Renal cortical epithelial cell (primary cell): ENCODE measurements at regions not wholly inside any gene's neighbourhood (a gene's known extent, or its start where the extent isn't known, plus 50 kb on each side); places are given as distances from the start of the nearest gene placed in this dataset.

Source experiments
- DNase-seq: peaks from one replicate; pipeline ENCODE4 v3.0.0-alpha.2; 2011; ENCODE audit warnings: low read depth

DNA sequence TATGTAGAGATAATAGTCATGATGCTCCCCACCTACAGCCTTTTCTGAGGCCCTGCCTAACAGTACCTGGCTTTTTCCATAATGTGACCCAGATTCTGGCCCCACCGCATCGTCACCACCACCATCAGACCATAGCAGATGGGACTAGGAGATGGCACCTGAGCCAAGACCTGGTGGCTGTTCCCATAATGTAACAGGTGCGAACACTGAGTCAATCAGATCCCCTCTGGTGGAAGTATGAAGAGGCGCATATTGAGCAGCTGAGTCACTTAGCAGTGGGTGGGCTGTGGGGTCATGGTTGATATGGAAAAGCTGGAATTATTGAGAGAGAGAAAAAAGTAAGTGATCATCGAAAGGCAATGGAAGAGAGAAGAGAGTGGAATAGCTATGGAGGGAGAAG lies 578.0 kb upstream of the CADM1 start:
- no peak for DNase-seq

DNA sequence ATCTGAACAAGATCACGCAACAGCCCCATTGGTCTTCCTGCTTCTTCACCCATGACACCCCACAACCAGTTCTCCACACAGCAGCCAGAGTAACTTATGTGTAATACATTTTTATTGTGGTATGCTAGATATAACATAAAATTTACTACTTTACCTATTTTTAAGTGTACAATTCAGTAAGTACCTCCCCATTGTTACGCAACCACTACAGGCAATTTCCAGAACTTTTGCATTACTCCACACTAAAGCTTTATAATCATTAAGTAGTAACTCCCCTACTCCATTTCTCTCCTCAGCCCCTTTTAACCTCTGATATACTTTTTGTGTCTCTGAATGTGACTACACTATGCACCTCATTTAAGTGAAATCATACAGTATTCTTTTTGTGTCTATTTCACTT lies 575.4 kb upstream of the CADM1 start:
- no peak for DNase-seq

DNA sequence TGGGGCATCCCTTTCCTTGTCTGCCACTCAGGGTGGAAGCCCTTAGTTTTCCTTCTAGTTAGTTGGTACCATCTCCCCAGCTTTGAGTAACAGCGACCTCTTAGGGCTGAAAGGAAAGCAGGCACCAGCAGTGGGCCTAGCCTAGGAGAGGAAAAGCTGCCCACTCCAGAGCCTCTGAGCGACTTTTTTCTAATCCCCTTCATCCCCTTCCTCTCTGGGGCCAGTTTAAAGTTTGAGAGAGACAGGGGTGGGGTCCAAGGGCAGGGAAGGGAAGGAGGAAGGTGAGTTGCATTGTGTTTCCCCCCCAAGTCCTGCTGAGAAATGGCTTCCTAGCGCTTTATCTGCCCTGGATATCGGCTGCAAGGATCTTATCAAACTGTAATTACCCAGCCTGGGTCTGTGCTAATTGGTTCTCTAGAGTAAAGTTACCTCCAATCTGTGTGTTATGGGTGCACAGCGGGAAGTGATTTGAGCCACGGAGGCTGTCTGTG lies 573.9 kb upstream of the CADM1 start:
- no peak for DNase-seq

DNA sequence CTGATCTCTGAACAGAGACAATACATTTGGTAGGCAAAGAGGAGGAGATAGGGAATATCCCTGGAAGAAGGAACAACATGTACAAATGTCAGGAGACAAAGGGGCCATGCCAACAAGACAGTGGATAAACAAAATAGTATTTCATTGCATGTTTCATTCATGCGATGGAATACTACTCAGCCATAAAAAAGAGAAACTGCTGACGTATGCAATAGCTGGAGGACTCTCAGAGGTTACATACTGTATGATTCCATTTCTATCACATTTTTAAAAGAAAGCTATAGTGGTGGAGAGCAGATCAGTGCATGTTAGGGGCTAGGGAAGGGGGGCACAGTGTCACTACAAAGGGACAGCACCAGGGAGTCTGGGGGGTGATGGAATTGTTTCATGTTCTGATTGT lies 572.9 kb upstream of the CADM1 start:
- DNase-seq, result no peak

DNA sequence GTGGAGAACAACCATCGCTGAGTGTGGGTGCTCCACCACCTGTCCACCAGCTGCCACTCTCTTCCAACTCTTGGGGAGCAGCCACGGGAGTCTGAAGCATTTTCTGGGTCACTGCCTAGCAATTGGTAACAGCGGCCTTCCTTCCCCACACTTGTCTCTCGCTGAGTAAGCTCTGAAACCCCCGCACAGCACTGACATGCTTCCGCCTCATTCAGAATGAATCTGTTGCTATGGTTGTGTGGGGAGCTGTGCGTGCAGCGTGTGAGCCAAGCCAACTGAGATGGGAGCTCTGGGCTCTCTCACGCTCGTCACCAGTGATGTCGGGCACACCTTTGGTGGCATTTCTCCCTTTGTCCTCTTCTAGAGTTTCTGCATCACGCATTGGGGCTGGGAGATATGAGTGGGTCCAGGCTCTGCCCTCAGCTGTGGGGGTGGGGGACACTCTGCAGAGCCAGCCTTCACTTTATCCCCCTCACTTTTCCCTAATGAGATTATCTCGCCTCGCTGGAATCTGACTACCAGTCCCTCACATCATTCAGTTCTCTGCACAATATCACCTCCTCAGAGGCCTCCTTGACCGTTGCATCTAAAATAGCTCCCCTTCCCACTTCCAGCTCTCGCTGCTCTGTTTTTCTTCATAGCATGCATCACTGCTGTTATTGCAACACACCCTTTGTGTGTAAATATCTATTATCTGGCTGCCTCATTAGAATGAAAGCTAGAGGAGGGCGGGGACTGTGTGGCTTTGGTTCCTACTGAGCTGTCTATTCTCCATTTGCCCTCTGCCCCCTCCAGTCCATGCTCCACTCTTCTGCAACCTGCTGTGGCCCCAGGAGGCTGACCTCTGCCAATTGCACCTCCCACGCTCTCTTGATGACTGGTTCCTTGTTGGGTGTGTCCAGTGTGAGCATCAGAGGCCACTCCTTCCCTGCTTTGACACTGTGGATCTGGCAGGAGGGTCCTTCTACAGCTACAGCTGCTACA lies 569.9 kb upstream of the CADM1 start:
- peak; percentile 56 for DNase-seq

DNA sequence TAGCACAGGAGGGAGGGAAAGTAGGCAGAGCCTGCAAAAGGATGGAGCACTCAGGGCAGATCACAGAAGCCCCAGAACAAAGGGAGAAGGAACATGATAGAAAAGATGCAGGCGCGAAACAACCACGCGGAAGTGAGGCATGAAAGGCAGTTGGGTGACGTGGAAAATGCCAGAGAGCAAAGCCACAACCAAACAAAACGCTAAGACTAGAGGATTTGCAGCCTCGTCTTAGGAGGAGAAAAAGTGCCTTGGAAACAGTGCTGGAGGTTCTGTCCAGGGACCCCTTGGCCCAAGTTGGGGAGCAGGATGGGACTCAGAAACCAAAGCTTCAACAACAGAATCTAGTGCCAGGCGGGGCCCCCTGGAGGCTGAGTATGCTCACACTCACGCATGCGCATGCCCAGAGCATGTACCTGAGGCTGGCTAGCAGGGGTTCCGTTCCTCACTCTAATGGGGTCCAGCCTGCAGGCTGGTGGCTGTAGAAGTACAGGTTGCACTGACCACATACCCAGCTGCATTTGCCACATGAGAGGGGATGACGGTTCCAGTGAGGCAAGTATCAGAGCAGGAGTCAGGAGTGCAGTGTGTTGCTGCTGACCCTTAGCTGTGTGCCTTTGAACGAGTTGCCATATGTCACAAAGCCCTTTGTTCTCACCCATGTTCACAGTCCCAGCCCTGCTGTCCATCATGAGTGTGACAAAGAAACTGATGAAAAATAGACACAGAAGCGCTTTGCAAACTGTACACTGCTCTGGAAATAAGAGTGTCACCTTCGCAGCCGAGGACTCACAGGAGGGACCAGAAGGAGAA lies 568.6 kb upstream of the CADM1 start:
- no peak for DNase-seq

DNA sequence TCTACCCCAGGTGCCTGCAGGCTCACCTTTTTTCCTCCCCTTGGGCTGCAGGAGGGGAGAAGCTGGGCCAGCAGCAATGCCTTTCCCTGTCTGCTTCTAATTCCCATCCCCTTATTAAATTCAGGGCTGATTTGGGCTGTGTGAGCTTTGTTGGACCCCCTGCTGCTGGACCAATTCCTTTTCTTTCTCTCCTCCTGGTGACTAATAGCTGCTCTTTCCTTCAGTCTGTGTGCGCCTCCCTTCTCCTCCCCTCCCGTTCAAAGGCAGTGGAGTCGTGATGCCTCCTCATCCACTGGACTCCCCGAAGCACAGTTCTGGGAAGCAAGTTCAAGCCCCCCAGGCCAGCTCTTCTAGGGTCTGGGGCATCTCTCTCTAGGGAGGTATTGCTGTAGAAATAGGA lies 567.9 kb upstream of the CADM1 start:
- no peak for DNase-seq

DNA sequence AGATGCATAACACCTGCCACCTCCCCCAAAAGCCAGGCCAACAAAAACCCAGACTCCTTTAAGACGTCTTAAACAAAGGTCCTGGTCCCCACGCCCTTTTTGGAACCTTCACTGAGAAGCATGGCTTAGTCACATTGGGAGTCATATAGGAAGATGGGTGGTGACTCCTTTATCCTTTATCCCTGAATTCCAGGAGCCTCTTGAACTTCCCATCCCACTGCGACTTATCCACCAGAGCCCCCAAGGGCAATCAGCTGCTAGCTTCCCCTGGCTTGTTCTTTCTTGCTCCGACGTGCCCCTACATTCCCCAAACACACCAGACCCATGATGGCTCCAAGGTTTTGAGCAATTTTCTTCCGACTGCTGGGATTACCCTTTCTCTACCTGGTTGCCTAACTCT lies 567.0 kb upstream of the CADM1 start:
- DNase-seq, result no peak

DNA sequence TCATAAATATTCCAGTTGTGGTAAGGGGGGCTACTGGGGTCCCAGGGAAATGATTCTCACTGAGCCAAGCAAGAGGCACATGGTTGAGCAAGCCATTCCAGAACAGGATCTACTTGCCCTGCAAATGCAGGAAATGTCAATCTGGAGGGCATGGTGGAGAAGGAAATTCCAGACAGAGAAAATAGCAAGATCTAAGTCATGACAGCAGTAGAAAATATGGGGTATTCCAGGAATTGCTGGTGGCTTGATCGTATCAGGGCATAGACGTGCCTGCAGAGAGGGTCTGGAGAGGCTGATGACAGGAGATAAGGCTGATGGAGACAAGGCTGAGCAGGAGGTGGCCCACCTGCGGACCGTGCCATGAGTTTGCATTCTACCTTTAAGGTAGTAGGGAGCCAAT lies 566.3 kb upstream of the CADM1 start:
- no peak for DNase-seq

DNA sequence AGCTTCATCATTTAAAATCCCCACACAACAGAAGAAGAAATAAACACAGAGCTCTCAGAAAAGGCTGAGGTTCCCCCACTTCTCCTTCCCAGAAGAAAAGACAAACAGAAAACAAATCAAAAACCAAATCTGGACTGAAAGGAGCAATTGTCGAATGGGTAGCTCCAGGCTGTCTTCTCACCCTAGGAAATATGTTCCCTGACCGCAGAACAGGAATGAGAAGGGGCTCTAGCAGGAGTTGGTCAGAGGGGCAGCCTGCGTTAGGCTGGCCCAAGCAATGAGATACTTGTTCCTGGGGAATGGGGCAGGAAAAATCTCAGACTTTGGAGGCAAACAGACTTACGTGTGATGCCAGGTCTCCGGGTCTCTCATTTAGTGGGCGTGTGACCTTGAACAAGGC lies 562.6 kb upstream of the CADM1 start:
- no peak for DNase-seq

DNA sequence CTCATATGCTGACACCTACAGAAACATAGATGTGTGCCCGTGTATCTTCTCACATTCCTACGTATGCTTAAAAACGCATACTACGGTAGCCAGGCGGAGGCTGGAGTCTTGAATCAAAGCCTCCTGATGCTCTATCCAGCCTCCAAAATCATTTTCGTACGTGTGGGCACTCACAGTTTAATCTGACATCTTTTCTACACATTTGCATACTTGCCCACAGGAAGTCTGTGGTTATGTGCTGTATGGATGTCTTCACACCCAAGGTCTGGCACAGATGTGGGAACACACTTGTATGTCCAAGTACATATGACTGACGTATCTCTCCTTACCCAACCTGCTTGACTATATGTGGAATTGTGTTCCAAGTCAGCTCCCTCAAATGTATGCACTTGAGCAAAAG lies 561.8 kb upstream of the CADM1 start:
- no peak for DNase-seq

DNA sequence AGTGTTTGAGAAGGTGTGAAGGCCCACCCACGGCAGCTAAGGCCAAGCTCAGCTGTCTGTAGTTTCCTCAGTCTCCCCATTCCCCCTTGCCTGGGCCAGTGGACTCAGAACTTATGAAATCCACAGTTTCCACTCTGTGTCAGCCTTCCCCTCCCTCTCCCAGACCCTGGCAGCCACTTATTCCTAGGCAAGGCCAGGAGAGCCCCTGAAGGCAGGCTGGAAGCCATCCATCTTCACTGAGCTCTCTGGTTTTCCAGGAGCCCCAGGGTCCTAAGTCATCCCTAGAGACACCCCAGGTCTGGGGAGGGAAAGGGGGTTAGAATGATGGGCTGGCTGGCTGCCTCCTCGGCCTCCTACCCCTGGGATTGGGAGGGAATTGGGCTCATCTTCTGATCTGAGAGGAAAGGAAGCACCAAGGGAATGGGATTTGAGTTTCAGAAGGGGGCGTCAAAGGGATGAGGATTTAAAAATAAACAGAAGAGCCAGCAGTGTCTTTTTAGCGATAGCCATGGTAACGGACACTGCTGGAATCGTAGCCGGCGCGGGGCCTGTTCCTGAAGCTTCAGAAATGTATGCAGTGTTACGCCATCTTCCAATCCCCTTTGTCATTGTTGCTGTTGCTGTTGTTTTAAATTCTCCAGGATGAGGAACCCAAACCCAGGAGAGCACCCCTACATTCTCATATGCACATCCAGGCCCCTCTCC lies 561.1 kb upstream of the CADM1 start:
- DNase-seq, result no peak

DNA sequence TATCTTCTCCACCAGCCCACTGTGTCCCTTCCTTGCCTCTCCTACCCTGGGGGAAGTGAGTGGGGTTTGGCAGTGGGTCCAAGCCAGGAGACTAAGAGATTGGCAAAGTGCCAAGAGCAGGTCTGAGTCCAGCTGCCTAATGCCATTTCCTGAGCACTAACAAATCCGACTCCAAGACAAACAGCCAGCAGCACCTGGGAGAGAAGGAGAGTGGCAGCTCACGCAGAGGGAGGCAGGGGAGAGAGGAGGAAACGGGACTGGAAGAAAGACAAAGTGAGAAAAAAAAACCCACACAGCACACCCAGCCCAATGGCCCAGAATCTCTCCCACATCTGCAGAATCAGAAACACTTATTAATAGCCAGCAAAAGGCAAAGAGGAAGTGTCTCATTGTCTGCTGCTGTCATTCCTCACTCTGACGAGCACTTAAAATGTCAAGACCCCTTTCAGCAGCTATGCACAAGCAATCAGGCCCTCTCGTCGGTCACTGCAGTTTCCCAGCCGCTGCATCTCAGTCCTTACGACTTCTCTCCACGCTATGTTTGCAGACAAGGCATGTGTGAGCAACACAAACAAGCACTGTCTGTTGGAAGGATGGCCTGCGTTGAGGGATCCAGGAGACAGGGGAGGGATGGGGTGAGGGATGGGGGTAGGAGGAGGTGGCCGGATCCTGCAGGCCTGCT lies 558.4 kb upstream of the CADM1 start:
- no peak for DNase-seq

DNA sequence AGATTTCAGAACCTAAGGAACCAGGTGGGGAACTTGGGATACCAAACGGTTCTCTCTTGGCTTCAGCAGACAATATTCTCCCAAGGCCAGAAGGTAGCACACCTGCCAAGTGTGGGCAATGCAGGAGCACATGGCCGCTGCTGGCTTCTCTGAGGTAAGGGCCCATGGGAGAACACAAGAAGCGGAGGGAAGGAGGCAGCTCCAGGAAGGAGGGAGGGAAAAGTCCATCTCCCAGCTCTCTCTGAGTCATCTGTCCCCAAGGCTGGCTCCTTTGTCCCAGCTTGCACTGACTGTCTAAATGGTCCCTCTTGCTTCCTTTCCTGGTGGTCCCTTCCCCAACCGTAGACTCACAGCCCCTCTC lies 557.9 kb upstream of the CADM1 start:
- DNase-seq, result no peak

DNA sequence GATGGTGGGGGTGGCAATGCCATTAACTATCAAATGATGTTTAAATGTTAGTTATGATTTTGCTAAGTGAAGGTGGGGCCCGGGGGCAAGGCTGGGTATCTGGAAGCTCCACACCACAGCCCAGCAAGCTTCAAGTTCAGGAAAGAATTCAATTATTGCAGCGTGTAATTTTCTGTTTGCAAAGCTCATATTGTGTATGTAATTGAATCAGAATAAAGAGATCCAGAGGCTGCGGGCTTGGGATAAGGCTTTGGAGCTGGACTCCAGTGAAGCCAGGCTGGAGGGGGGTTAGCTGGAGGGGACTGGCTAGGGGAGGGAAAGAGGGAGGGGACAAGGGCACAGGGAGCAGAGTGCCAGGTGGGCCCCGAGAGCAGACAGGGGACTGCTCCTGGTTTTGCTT lies 557.1 kb upstream of the CADM1 start:
- no peak for DNase-seq

DNA sequence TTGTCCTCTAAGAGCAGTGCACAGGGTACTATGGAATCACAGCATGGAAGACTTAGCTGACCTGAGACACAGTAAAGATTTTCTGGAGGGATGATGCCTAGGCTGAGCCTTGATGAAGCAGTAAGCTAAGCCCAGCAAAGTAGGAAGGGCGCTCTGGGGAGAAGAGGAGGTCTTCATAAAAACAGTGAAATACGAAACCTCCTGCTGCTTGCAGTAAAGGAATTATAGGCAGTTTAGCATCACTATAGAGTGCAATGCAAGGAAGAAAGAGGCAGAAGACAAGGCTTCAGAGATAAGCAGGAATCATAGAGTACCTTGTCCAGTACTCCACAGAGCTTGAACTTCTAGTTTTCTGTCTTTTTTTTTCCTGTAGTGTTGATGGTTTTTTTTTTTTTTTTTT lies 555.7 kb upstream of the CADM1 start:
- DNase-seq, result no peak

DNA sequence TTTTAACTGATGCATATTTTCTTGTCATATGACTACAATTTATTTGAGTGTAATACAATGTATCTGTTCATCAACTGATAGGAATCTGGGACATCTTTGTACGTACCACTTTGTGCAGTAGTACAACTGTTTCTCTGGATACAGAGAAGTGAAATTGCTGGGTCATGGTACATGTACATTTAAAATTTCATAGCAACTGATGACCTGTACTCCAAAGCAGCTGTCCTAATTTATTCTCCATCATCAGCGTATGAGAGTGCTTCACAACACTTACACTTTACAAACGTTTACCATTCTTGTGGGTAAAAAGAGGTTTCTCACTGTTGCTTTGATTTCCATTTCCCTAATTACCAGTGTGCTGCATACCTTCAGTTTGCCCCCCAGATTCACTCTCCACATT lies 552.8 kb upstream of the CADM1 start:
- no peak for DNase-seq

DNA sequence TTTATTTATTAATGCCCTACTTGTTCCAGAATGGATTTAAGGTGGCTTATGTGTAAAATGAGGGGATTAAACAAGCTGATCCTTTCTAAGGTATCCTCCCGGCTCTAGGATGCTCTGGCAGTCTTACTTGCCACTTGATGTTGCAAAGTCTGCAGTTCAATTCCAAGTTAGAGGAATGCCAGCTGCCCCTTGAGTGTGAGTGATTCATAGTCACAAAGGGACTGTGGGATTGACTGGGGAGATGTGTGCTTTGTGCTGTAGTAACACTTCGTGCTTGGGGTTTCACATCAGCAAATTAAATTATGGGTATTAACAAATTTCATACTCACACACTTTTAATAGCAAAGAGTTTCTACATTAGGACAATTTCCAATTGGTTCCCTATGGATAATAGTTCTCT lies 550.8 kb upstream of the CADM1 start:
- no peak for DNase-seq

DNA sequence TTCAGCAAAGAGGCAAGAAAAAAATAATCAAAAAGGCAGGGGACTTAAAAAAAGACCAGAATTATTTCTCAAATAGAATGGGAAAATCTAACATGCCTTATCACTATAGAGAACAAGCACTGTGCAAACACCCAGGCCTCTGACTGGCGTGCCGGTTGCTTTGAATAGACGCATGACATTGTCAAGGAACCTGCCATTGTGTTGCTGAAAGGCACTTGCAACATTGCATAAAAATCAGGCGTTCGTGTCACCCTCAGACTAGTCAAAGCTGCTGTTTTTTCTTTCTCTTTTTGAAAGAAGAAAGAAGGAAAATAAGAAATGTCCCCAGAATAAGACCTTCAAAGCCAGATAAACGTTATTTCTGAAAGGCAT lies 549.3 kb upstream of the CADM1 start:
- no peak for DNase-seq

DNA sequence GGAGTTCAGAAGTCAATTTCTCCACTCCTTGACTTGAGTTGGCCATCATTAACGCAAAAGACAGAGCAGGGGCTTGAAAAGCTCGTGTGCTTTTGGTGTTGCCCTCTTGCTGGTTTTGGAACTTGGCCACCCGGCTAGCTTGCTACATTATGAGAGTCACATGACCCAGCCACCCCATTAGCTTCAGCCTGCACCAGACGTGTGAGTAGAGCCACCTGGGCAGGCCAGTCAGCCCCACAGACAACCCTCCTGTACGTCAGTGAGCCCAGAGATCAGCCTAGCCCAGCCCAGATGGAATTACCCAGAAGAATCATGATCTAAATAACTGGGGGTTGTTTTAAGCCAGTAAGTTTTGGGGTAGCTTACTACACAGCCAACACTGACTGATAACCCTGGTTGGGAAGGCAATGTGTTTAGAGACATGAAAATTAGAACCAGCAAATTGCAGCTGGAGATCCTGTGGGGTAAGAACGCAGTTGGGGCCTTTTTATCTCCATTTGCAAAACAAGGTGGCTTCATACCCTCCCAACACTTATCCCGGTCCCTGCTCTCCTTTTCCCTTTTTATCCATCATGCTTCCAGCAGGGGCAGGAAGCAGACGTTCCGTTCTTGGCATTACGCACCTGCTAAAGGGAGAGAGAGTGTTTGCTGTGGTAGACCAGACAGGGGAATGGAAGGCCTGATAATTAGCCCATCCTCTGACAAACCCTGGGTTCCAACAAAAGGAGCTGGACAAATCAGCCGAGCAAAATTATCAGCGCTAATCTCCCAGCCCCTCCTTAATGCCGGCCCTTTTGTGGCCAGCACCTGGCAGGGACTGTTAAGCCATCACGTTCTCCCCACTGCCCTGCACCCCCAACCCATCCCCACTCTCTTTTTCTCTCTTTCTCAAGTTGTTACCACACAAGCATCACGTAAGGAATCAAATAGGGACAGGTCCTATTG lies 548.7 kb upstream of the CADM1 start:
- no peak for DNase-seq

DNA sequence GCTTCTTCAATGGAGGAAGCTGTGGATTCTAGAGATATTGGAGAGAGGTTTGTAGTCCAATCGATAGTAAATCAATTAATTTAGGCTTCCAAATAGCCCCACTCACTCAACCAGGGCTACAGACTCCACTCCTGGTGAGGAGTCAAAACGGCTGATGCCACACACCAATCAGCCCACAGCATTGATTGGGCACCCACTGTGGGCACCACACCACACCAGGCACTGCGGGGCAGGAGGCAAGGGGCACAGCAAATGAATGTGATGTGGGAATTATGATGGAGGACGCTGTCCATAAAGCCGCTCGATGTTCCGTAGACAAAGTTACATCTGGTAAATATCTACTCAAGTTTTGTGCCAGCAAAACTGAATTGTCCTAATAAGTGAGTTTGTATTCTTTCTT lies 547.3 kb upstream of the CADM1 start:
- DNase-seq, result no peak
